Osteocyte (in vitro differentiated cells): ENCODE measurements at regions not wholly inside any gene's neighbourhood (a gene's known extent, or its start where the extent isn't known, plus 50 kb on each side); places are given as distances from the start of the nearest gene placed in this dataset.

ENCODE experiments used
- DNase-seq: peaks from one replicate; pipeline ENCODE4 v3.0.0; 2021; ENCODE audit warnings: mixed read lengths; ENCODE audit not compliant: unreplicated experiment; ENCODE audit errors: extremely low spot score
- H3K27ac Mint-ChIP-seq: one replicate; pipeline ENCODE4 v1.8.0; 2021; ENCODE audit warnings: mild to moderate bottlenecking, mixed read lengths; ENCODE audit not compliant: unreplicated experiment
- H3K27me3 Mint-ChIP-seq: one replicate; pipeline ENCODE4 v1.8.0; 2021; ENCODE audit warnings: mixed read lengths; ENCODE audit not compliant: unreplicated experiment
- H3K36me3 Mint-ChIP-seq: one replicate; pipeline ENCODE4 v1.8.0; 2021; ENCODE audit warnings: mixed read lengths; ENCODE audit not compliant: unreplicated experiment
- H3K4me1 Mint-ChIP-seq: one replicate; pipeline ENCODE4 v1.8.0; 2021; ENCODE audit warnings: mixed read lengths; ENCODE audit not compliant: unreplicated experiment
- H3K4me3 Mint-ChIP-seq: one replicate; pipeline ENCODE4 v1.8.0; 2021; ENCODE audit warnings: mild to moderate bottlenecking, moderate library complexity, mixed read lengths; ENCODE audit not compliant: unreplicated experiment
- H3K9me3 Mint-ChIP-seq: one replicate; pipeline ENCODE4 v1.8.0; 2021; ENCODE audit warnings: mixed read lengths; ENCODE audit not compliant: unreplicated experiment
- CTCF ChIP-seq: fragments of 200-600 bp; sonication (generic); IDR thresholded peaks from 2 replicates; pipeline ENCODE4 v1.5.0; 2021; ENCODE audit warnings: antibody characterized with exemption, mild to moderate bottlenecking, moderate library complexity

GRCh38 chr3:88282528-88283241 lies 132.9 kb downstream of the C3orf38 start:
- TF ChIP-seq CTCF = no peak
- Mint-ChIP-seq H3K4me3 (no peak overlapping the region), H3K9me3 (no peaks in the 10 kb centered on the region), H3K36me3 (no peaks in the 10 kb centered on the region), H3K27me3 (peaks cover 3% of the 10 kb centered on the region), H3K4me1 (no peaks in the 10 kb centered on the region), H3K27ac (no peak overlapping the region)
- no peak for DNase-seq

DNA sequence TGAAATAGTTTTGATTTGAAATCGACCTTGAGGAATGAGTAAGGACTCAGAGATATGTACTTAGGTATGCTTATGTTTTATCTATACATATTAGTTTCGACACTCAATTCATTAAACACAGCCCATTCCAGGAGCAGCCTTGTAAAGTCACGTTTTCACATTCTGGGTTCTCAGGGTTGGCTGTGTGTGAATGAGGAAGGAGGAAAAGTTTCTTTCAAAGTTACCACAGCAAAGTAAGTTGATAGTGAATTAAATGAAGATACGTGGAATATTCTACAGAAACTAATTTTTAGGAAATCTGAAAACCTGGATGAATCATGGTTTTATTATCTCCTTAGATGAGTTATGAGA lies 133.5 kb downstream of the C3orf38 start:
- peaks cover 3% of the 10 kb centered on the region for H3K27me3 Mint-ChIP-seq
- no peak for TF ChIP-seq CTCF
- H3K4me3 Mint-ChIP-seq = no peak overlapping the region
- H3K9me3 Mint-ChIP-seq = no peaks in the 10 kb centered on the region
- no peaks in the 10 kb centered on the region for H3K4me1 Mint-ChIP-seq
- DNase-seq = no peak
- no peak overlapping the region for H3K27ac Mint-ChIP-seq
- H3K36me3 Mint-ChIP-seq = no peaks in the 10 kb centered on the region

- H3K36me3 Mint-ChIP-seq = no peaks in the 10 kb centered on the region
- no peak overlapping the region for H3K4me3 Mint-ChIP-seq
- H3K27ac Mint-ChIP-seq = no peak overlapping the region
- H3K4me1 Mint-ChIP-seq = no peaks in the 10 kb centered on the region
- peaks cover 10% of the 10 kb centered on the region for H3K9me3 Mint-ChIP-seq
- no peak for TF ChIP-seq CTCF
- peaks cover 7% of the 10 kb centered on the region for H3K27me3 Mint-ChIP-seq
- DNase-seq = no peak
Measured at GRCh38 chr3:88291486-88291885, 141.7 kb downstream of the C3orf38 start.

DNA sequence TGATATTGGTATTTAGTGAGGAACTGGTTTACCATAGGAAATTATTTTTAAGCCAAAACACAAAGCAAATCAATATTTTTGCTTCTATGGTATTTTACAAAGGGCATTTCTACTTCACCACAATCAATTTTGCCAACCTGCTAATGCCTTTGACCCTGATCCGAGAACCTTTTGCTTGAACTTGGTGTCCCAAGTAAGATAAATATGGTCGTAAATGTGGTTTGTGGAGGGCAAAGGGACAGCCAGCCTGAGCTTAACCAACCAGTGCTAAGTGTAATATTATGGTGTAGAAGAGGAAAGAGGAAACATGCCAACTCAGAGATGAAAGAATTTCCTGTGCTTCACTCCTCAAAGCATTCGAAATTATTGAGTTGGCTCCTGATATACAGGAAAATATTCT lies 148.4 kb downstream of the C3orf38 start:
- no peaks in the 10 kb centered on the region for H3K4me1 Mint-ChIP-seq
- DNase-seq = no peak
- no peak overlapping the region for H3K27ac Mint-ChIP-seq
- no peak for TF ChIP-seq CTCF
- H3K36me3 Mint-ChIP-seq = no peaks in the 10 kb centered on the region
- peaks cover 10% of the 10 kb centered on the region for H3K9me3 Mint-ChIP-seq
- no peaks in the 10 kb centered on the region for H3K27me3 Mint-ChIP-seq
- H3K4me3 Mint-ChIP-seq = no peak overlapping the region

- Mint-ChIP-seq H3K27me3 (peaks cover 2% of the 10 kb centered on the region), H3K36me3 (no peaks in the 10 kb centered on the region), H3K27ac (no peak overlapping the region), H3K4me1 (no peaks in the 10 kb centered on the region), H3K9me3 (no peaks in the 10 kb centered on the region), H3K4me3 (no peak overlapping the region)
- DNase-seq = no peak
- no peak for TF ChIP-seq CTCF
Measured at GRCh38 chr3:88301273-88301995, 151.7 kb downstream of the C3orf38 start.
